Kidney tubule cell (primary cell): ENCODE measurements at regions not wholly inside any gene's neighbourhood (a gene's known extent, or its start where the extent isn't known, plus 50 kb on each side); places are given as distances from the start of the nearest gene placed in this dataset.
A peak's percentile ranks its signal among the peaks of the same experiment; 100 is the strongest.

ENCODE experiments used
- DNase-seq: peaks from one replicate; pipeline ENCODE4 v3.0.0-alpha.2; 2018; ENCODE audit warnings: low spot score

GRCh38 chr15:97319291-97319690 is 641.2 kb upstream of the ARRDC4 start:
- peak; percentile 86 for DNase-seq

- no peak for DNase-seq
Observed at GRCh38 chr15:97346221-97346620, 614.3 kb upstream of the ARRDC4 start.

- DNase-seq, result no peak
Observed at GRCh38 chr15:97350813-97351212, 609.7 kb upstream of the ARRDC4 start.

DNA sequence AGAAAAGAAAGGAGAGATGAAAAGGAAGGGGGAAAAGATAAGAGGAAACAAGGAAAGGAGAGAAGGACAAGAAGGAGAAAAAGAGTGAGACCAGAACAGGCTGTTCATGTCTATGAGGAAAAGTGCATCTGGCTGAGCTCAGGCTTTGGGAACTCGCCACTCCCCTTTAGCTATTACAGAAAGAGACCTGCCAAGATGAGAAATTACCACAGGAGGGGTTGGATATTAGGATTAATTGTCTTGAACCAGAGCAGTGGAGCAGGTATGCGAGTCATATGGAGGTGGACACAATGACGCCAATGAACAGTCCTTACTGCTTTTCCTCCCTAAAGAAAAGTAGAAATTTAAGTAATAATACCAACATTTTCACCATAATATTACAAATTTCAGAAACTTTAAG is 577.0 kb upstream of the ARRDC4 start:
- no peak for DNase-seq

GRCh38 chr15:97386940-97387339 is 573.6 kb upstream of the ARRDC4 start:
- DNase-seq, result no peak

DNA sequence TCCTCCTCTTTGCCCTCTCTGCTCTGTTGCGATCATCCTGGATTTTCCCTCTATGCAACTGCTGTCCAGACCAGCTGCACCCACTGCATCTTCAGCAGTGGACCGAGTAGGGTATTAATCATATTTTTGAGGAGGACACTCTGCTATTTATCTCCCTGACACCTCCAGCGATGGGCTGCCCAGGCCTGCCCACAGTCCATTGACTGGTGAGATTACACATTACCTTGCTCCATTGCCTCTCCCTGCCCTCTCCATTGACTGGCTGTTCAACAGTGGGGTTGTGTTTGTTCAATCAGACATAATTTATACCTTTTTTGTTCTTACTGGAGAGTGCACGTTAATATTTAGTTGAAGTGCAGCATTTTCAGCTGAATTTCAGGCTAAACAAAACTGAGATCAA is 559.3 kb upstream of the ARRDC4 start:
- DNase-seq, result no peak

DNA sequence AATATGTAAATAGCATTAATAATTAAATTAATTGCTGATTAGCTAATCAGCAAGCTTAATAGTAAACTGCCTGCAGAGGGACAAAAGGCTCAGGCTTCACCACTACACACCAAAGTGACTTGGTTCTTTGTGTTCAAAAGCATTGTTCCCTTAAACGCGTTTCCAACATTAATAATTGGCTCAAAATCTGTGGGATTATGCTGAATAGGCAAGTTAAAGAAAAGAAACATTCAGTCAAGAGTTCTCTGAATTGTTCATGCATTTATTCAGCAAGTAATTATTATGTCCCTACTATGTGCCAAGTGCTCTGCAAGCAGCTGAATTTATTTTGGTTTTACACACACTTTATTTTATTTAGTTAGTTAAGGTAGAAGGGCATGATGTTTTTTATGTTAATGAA is 558.5 kb upstream of the ARRDC4 start:
- DNase-seq, result no peak

- no peak for DNase-seq
Observed at GRCh38 chr15:97406841-97407240, 553.7 kb upstream of the ARRDC4 start.

GRCh38 chr15:97410897-97411575 is 549.5 kb upstream of the ARRDC4 start:
- DNase-seq, result no peak

- no peak for DNase-seq
Observed at GRCh38 chr15:97420130-97420529, 540.4 kb upstream of the ARRDC4 start.

DNA sequence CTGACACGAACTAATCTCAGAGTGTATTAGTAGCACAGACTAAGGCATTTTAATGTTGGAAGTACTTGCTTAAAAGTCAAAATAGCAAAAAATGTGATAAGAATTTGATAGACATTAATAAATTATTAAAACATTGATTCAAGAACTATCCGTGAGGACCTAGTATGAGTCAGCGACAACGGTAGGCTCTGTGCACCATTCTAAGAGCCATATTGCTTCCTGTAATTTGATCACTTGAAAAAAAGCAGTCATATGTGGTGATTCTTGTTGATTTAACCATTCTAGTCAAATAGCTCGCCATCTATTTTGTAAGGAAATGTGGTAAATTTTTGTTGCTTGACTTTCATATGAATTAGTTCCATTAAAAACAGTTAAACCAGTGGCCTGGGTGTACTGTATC is 534.9 kb upstream of the ARRDC4 start:
- no peak for DNase-seq

DNA sequence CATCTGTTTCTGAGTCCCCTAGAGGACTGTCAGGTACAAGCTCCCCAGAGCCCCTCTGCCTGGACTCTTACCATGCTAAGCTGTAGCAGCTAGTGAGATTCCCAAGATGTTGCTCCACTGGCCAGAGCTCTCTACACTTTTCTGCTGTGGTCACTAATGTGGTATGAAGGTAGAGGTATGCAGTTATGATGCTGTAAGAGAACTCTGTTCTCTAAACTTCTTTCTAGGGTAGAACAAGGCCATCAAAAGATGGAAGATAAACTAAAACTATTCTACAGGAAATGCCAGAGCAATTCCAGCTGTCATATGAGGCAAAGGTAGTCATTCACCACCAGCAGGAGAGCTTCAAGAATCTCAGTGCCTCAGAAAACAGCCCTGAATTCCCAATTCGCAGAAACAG is 517.4 kb upstream of the ARRDC4 start:
- no peak for DNase-seq

DNA sequence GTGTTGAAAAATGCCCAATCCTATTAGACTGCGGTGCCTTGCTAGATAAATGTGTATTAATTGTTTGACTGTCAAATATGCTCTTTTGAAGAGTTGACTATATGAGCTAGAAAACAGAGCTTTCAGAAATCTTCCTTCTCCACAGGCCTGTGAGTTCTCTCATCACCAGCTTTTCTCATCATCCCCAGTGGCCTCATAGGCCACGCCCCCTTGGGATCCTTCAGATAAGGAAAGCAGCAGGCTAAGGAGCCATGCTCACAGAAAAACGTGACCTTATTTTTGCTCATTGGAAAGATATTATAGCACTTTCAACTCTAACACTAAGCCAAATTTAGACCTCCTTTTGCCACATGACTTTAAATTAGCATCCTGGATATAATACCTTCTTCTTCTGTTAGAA is 514.4 kb upstream of the ARRDC4 start:
- DNase-seq, result no peak

DNA sequence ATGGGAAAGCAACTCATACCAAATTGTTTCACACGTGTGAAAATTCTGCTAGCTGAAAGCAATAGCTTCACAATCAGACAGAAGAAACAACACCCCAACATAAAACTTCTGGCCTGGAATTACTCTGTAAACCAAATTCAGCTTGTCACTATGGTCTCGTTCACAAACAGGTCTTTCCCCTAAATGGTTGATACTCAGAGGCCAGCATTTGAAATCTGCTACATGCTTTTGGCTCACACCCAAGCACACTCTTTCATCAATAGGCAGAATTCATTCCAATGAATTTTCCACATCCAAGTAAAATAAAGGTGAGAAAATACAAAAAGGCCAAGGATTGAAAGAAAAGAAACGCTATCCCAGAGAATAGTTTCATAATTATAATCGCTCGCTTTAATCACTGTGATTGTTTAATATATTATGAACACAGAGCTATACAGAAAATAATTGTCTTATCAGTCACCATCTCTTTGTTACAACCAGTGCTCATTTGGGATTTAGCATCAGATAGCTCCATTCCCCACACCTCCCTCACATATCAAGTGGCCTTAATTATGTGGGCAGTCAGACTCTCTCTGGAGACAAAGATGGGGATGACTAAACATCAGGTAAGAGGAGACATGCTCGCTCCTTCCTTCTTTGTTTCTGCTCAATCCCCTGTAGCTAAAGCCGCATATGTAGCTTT is 503.8 kb upstream of the ARRDC4 start:
- DNase-seq, result no peak

GRCh38 chr15:97457203-97457847 is 503.2 kb upstream of the ARRDC4 start:
- no peak for DNase-seq

- no peak for DNase-seq
Observed at GRCh38 chr15:97459771-97460170, 500.7 kb upstream of the ARRDC4 start.

- no peak for DNase-seq
Observed at GRCh38 chr15:97461226-97461625, 499.3 kb upstream of the ARRDC4 start.

DNA sequence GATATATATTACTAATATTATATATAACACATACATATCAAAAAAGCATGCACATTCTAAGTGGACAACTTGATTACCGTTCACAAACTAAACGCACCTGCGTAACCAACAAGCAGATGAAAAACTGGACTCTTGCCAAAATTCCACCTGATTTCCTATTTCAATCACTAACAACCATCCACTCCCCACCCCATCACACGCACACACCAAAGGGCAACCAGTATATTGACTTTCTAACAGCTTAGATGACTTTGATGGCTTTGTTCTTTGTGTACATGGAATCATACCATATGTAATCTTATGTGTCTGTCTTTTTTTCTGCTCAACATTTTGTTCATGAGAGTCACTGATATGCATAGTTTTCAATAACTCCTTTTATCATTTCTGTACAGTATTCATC is 496.8 kb upstream of the ARRDC4 start:
- no peak for DNase-seq

DNA sequence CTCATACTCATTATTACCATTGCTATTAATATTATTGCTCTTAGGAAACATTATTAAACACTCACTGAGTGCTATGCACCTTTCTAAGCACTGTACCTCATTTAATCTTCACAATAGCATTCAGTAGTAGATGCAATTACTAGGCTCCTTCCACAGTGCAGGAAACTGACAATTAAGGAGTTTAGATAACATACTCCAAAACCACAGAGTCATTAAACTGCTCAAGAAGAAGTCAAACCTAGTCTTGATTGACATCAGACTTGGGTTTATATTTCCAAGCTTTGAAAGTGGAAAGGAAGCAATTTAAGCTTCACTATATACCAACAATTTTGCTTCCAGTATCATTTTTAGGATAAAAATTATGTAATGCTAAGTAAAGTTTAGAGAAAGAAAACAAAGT is 490.1 kb upstream of the ARRDC4 start:
- DNase-seq, result no peak

- no peak for DNase-seq
Observed at GRCh38 chr15:97473627-97474026, 486.9 kb upstream of the ARRDC4 start.

GRCh38 chr15:97479957-97480356 is 480.5 kb upstream of the ARRDC4 start:
- DNase-seq, result no peak

DNA sequence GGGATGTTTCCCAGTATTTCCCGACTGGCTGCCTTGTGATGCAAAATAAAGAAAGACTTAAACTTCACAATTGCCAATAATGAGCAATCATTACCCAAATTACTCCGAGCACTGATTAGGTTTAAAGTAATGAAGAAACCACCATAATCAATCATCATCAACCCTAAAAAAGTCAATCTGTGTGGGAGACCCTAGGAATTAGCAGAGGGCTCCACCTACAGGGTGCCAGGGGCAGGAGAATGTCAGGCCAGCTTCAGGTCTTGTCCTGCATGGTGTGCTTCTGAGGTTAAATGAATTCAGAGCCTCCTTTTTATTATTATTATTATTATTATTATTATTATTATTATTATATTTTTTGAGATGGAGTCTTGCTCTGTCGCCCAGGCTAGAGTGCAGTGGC is 478.0 kb upstream of the ARRDC4 start:
- DNase-seq, result no peak

- no peak for DNase-seq
Observed at GRCh38 chr15:97483232-97483631, 477.3 kb upstream of the ARRDC4 start.

- no peak for DNase-seq
Observed at GRCh38 chr15:97490429-97490828, 470.1 kb upstream of the ARRDC4 start.
